ENCODE measurements at regions not wholly inside any gene's neighbourhood (a gene's known extent, or its start where the extent isn't known, plus 50 kb on each side); places are given as distances from the start of the nearest gene placed in this dataset.

DNA sequence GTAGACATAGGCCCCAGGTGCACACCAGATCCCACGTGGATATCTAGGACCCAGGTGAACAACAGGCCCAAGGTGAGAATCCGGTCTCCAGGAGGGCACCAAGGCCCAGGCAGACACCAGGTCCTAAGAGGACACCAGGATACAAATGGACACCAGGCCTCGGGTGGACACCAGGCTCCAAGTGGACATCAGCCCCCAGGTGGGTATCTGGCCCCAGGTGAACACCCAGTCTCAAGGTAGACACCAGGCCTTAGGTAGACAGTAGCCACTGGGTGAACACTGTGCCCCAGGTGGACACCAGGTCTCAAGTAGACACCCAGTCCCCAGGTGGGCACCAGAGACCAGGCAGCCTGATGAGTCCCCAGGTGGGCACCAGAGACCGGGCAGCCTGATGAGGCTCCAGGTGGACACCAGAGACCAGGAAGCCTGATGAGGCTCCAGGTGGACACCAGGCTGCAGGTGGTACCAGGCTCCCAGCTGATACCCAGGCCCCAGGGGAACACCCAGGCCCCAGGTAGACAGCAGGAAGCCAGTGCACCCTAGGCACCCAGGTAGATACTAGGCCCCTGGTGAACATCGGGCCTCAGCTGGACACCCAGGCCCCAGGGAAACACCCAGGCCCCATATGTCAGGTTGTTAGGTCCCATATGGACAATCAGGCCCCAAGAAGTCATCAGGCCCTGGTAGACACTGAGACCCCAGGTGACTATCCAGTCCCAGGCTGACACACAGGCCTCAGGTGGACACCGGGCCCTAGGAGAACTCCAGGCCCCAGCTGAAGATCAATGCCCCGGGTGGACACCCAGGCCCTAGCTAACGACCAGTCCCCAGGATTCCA, 55.1 kb upstream of the SEPTIN5 start (continued):
- TF ChIP-seq FOXJ2 (tag; IDR thresholded peaks at IDR 0.05) = no peak
- TF ChIP-seq TEAD4 (IDR thresholded peaks at IDR 0.05; ENCODE audit: low read length) = no peak
- peak; percentile 30 for TF ChIP-seq TEAD4 (CRISPR knock-in tag; IDR thresholded peaks at IDR 0.05; ENCODE audit: borderline replicate concordance)
- TF ChIP-seq SUPT5H (IDR thresholded peaks at IDR 0.05) = no peak
- TF ChIP-seq HNRNPLL (IDR thresholded peaks at IDR 0.05; ENCODE audit: low read depth, low read length, poor library complexity, severe bottlenecking) = no peak
- TF ChIP-seq TAF7 (tag; IDR thresholded peaks at IDR 0.05) = no peak
- TF ChIP-seq, protein P1, sequence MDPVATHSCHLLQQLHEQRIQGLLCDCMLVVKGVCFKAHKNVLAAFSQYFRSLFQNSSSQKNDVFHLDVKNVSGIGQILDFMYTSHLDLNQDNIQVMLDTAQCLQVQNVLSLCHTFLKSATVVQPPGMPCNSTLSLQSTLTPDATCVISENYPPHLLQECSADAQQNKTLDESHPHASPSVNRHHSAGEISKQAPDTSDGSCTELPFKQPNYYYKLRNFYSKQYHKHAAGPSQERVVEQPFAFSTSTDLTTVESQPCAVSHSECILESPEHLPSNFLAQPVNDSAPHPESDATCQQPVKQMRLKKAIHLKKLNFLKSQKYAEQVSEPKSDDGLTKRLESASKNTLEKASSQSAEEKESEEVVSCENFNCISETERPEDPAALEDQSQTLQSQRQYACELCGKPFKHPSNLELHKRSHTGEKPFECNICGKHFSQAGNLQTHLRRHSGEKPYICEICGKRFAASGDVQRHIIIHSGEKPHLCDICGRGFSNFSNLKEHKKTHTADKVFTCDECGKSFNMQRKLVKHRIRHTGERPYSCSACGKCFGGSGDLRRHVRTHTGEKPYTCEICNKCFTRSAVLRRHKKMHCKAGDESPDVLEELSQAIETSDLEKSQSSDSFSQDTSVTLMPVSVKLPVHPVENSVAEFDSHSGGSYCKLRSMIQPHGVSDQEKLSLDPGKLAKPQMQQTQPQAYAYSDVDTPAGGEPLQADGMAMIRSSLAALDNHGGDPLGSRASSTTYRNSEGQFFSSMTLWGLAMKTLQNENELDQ (CRISPR knock-in tag; IDR thresholded peaks at IDR 0.05; ENCODE audit: borderline replicate concordance) = no peak
- no peak for TF ChIP-seq SNRNP70 (optimal IDR thresholded peaks at IDR 0.05; ENCODE audit: low read depth, low read length)
- TF ChIP-seq THRB (CRISPR knock-in tag; conservative IDR thresholded peaks at IDR 0.05) = no peak
- no peak for TF ChIP-seq ZNF41 (CRISPR knock-in tag; conservative IDR thresholded peaks at IDR 0.05)
- TF ChIP-seq NR4A1 (CRISPR knock-in tag; IDR thresholded peaks at IDR 0.05) = no peak
- TF ChIP-seq NR4A1 (tag; IDR thresholded peaks at IDR 0.05) = no peak
- TF ChIP-seq, protein P2, sequence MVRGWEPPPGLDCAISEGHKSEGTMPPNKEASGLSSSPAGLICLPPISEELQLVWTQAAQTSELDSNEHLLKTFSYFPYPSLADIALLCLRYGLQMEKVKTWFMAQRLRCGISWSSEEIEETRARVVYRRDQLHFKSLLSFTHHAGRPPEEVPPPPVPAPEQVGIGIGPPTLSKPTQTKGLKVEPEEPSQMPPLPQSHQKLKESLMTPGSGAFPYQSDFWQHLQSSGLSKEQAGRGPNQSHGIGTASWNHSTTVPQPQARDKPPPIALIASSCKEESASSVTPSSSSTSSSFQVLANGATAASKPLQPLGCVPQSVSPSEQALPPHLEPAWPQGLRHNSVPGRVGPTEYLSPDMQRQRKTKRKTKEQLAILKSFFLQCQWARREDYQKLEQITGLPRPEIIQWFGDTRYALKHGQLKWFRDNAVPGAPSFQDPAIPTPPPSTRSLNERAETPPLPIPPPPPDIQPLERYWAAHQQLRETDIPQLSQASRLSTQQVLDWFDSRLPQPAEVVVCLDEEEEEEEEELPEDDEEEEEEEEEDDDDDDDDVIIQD (CRISPR knock-in tag; IDR thresholded peaks at IDR 0.05) = no peak
- TF ChIP-seq SOX6 (IDR thresholded peaks at IDR 0.05) = no peak
- TF ChIP-seq ZMIZ1 (IDR thresholded peaks at IDR 0.05; ENCODE audit: low read depth in 2 of 2, low read length in 2 of 2) = no peak
- no peak for TF ChIP-seq ZNF707 (CRISPR knock-in tag; conservative IDR thresholded peaks at IDR 0.05)
- no peak for TF ChIP-seq MEIS2 (IDR thresholded peaks at IDR 0.05; ENCODE audit: partially characterized antibody)
- TF ChIP-seq ZNF140 (CRISPR knock-in tag; IDR thresholded peaks at IDR 0.05) = no peak
- TF ChIP-seq FOXK2 (conservative IDR thresholded peaks at IDR 0.05 in 1 of 2, IDR thresholded peaks at IDR 0.05 in 1 of 2; ENCODE audit: low read depth in 2 of 2) = no peak
